Ecto neural progenitor cell (in vitro differentiated cells): ENCODE measurements at regions not wholly inside any gene's neighbourhood (a gene's known extent, or its start where the extent isn't known, plus 50 kb on each side); places are given as distances from the start of the nearest gene placed in this dataset.

Experiments
- DNase-seq: peaks from one replicate; pipeline ENCODE4 v3.0.0-alpha.2; 2018; ENCODE audit warnings: low spot score

GRCh38 chr18:78741381-78742217 lies 238.0 kb upstream of the SALL3 start:
- no peak for DNase-seq

- no peak for DNase-seq
Observed at GRCh38 chr18:78742218-78742745, 237.3 kb upstream of the SALL3 start.

GRCh38 chr18:78743078-78743477 lies 236.5 kb upstream of the SALL3 start:
- no peak for DNase-seq

GRCh38 chr18:78751664-78752063 lies 228.0 kb upstream of the SALL3 start:
- peak; percentile 25 for DNase-seq

DNA sequence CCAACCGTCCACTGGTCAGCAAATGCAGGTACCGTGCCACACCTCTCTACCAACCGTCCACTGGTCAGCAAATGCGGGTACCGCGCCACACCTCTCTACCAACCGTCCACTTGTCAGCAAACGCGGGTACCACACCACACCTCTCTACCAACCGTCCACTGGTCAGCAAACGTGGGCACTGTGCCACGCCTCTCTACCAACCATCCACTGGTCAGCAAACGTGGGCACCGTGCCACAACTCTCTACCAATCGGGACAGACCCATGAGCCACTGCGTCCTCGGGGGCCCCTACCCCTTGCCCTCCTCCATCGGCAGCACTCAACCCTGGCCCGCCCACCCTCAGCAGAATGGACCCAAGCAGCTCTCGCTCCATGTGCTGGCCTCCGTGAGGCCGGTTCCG lies 226.4 kb upstream of the SALL3 start:
- DNase-seq = peak; percentile 29

DNA sequence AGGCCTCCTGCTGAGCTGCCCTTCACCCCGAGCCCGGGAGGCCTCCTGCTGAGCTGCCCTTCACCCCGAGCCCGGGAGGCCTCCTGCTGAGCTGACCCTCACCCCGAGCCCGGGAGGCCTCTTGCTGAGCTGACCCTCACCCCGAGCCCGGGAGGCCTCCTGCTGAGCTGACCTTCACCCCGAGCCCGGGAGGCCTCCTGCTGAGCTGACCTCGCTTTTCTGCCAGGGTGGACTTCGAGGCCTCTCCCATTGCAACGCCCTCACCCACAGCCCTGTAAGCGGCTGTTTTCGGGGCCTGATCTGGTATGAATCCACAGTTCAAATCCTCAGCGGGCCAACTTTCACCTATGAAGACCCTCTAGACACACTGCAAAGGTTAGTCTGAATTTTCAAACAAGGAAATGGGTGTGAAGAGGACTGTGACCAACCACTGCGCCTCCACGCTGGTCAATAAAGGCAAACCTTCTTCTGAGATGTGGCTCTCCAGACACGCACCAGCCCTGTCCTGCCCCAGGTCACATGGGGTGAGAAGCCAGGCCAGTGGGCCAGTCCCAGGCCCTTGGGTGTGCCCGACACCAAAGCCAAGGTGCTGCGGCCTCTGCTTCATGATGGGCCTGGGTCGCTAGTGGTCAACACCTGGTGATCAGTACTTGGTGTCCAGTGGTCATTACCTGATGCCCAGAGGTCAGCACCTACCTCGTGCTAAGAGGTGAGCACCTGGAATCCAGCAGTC lies 225.1 kb upstream of the SALL3 start:
- DNase-seq = peak; percentile 29

DNA sequence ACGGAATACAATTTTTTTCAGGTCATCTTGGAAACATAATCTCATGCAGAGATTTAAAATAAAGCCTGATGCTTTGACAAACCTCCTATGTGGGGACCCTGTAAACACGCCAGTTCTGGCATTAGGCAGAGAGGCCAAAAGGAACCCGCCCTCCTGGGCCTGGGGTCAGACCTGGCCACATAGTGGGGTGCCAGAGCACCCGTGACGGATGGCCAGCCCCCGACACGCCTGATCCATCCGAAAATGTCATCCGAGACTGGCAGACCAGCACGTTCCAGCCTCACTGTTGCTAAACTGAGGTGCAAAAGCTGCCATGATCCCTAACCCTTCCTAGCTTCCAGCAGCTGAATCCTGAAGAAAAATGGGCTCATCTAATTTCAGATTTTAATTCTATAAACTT lies 222.6 kb upstream of the SALL3 start:
- peak; percentile 29 for DNase-seq

GRCh38 chr18:78758496-78758895 lies 221.1 kb upstream of the SALL3 start:
- DNase-seq = no peak

DNA sequence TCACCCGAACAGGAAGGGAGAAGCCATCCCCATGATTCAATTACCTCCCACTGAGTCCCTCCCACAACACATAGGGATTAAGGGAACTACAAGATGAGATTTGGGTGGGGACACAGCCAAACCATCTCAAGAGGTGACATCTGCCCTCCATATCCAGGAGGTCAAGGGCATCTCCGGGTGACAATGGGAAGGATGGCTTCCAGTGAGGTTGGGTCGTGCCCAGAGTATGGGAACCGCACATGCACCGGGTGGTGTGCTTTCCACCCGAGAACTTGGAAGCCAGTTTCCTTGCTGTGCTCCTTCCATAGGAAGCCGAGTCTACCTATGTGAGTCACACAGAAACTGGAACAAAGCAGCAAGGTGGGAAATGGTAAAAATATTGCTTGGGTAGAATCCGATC lies 216.9 kb upstream of the SALL3 start:
- DNase-seq = no peak

DNA sequence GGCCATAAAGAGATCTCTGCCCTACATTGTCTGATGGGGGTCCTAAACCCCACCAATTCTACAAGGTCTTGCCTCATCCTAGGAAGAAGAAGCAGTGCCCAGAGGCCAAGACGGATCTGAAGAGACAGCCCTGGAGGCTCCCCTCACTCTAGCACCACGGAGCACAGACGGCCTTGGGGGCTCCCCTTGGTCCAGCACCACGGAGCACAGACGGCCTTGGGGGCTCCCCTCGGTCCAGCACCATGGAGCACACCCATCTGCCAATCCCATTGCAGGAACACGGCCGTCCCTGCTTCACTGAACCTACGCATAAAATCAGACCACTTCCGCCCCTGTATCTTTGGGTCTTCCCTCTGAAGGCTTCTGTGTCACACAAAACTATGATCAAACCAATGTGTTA lies 215.1 kb upstream of the SALL3 start:
- DNase-seq = peak; percentile 22

DNA sequence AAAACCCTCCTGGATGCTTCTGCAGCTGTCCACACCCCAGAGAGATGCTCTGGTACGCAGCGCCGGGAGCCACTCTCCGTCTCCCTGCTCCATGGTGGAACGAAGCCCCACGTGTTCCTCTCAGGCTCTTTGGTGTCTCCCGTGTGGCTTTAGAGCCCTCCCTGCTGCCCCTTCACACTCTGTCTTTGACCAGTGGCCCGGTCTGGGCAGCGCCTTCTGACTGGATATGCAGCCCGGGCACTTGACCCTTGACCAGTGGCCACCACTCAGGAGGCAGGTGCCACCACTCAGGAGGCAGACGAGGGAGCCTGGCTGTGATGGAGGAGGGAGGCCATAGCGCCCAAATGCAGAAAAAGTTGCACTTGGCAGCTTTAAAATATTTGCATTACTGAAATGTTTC lies 214.5 kb upstream of the SALL3 start:
- no peak for DNase-seq

DNA sequence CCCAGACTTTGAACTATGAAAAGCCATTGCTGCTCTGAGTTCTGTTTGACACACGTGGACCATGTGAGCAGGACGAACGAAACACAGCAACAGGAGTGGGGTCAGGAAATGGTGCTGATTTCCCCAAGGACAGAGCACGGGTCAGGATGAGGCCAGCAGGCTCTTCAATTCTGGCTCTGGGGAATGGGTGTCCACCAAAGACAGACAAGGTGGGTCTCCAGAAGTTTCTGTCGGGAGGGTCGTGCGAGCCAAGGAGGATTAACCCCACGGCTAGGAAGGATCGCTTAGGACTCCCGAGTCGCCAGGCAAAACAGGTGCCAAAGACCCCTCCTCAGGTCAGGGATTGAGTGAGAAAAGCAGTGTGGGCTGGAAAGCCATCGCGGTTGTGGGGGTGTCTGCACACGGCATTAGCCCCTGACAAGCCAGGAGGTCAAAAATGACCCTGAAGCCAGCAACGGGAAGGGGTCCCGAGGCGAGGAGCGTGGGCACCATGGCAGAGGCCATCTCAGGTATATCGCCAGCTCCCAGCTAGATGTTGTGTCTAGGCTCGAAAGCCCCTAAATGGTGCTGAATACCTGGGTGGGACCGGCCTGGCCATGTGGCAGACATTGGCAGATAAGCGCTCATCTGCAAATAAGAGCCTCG lies 213.9 kb upstream of the SALL3 start:
- peak; percentile 39 for DNase-seq

DNA sequence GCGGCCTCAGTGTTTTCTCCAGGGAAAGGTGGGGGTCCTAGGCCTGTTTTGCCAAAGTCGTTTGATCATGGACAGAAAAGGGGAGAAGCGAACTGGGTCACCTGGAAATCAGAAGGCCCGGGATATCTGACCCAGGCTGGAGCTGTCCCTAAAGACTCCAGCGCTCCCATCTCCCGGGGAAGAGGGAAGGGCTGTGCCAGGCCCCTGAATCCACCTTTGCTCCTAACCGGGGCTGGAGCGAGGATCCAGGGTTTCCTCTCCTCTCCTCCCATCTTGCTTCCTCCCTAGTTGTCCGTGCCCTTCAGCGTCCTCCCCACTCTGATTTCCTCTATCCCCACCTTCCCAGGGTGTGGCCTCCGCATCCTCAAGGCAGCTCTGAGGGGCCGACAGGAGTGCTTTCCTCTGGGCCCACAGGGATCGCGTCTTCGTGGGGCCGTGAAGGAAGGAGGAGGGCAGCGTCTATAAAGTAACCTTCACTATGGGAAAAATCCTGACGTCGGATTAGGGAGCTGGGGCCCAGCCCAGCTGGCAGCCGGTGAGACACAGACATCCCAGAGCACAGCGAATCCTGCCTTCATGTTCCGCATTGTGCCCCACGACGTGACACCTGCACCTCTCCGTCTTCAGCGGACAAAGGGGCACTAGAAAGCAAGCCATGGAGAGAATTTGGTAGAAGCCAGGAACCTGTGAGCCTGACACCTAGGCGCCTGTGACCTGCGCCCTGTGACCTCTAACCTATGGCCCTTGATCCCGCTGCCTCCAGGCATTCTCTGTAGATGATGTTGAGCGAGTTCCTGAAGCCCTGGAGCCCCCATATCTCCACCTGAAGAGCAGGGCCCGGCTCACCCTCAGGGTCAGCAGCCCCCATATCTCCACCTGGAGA lies 212.7 kb upstream of the SALL3 start:
- DNase-seq = peak; percentile 27

- DNase-seq = peak; percentile 39
Observed at GRCh38 chr18:78767648-78768071, 212.0 kb upstream of the SALL3 start.

DNA sequence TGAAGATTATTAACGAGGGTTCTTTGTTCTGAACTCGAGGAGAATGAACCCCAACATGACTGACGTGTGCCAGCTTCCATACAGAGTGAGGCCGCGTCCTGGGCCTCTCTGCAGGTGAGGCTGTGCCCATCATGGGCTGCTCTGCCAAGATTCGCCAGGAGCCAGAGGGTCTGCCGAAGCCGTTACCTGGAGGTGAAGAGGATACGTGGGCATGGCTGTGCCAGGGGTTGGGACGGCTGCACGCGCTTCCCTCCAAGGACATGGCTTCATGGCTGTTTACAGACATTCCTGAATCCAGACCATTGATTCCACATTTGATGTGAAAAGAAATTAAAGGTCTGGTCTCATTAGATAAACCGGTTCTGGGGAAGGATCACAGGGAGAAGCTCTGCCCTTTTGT lies 211.4 kb upstream of the SALL3 start:
- DNase-seq = peak; percentile 19

GRCh38 chr18:78768656-78769501 lies 210.7 kb upstream of the SALL3 start:
- peak; percentile 46 for DNase-seq

- peak; percentile 38 for DNase-seq
Observed at GRCh38 chr18:78769502-78770105, 210.0 kb upstream of the SALL3 start.

- DNase-seq = peak; percentile 44
Observed at GRCh38 chr18:78770139-78770822, 209.3 kb upstream of the SALL3 start.

DNA sequence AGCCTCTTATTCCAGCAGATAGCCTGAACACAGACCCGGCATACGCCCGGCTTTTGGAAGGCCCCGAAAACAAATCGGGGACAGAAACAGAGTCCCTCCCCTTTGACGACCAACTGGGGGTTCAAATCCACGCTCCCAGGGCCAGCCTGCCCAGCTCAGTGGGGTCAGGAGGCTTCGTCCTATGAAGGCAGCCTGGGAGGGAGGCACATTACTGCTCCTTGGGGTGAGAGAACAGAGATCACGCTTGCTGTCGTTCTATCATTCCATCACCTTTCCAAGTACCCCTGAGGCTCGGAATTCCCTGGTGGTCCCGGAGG lies 208.8 kb upstream of the SALL3 start:
- peak; percentile 37 for DNase-seq
